ENCODE measurements at regions not wholly inside any gene's neighbourhood (a gene's known extent, or its start where the extent isn't known, plus 50 kb on each side); places are given as distances from the start of the nearest gene placed in this dataset.

GRCh38 chr12:93122569-93123091 lies 193.5 kb upstream of the EEA1 start:
- no peak for TF ChIP-seq CTCF (IDR thresholded peaks at IDR 0.05)
- no peak for TF ChIP-seq POLR2A (IDR thresholded peaks at IDR 0.05)

Data from Peyer's patch (tissue), 4 donors.